Stomach (tissue), 8 donors: ENCODE measurements at regions not wholly inside any gene's neighbourhood (a gene's known extent, or its start where the extent isn't known, plus 50 kb on each side); places are given as distances from the start of the nearest gene placed in this dataset.

Experiments
- DNase-seq, 2 donors: peaks; one replicate each; pipeline versions ENCODE4 v3.0.0 to v3.0.0-alpha.2; 2013 to 2019
- H3K27ac ChIP-seq, 5 donors: fragments of 200-600 bp in 4 of 5; sonication (generic) in 4 of 5; one replicate each; pipeline ENCODE4 v1.5.1; 2013 to 2019; ENCODE audit warnings: mild to moderate bottlenecking in 1 of 5, moderate library complexity in 1 of 5
- H3K27me3 ChIP-seq, 3 donors: fragments of 200-600 bp; sonication (generic); one replicate each; pipeline ENCODE4 v1.5.1; 2017 to 2019; ENCODE audit warnings: mixed run types in 1 of 3
- H3K36me3 ChIP-seq, 4 donors: fragments of 200-600 bp; sonication (generic); 1 replicate in 3 of 4; 2 replicates in 1 of 4; pipeline ENCODE4 v1.5.1; 2016 to 2019
- H3K4me1 ChIP-seq, 4 donors: fragments of 200-600 bp; sonication (generic); one replicate each; pipeline ENCODE4 v1.5.1; 2016 to 2019
- H3K4me3 ChIP-seq, 4 donors: fragments of 200-600 bp; sonication (generic) in 3 of 4; one replicate each; pipeline ENCODE4 v1.5.1; 2016 to 2019; ENCODE audit warnings: mild to moderate bottlenecking in 1 of 4
- H3K9me3 ChIP-seq, 4 donors: fragments of 200-600 bp; sonication (generic); one replicate each; pipeline ENCODE4 v1.5.1; 2016 to 2019
- CTCF ChIP-seq, 7 experiments: fragments of 450-650 bp in 4 of 7; fragments of 200-600 bp in 3 of 7; sonication (generic) in 3 of 7; IDR thresholded peaks; one replicate each; pipeline ENCODE4 v1.5.1; 2016 to 2019; ENCODE audit warnings: antibody characterized with exemption in 7 of 7, control low read depth in 2 of 7, mild to moderate bottlenecking in 1 of 7
- EP300 ChIP-seq: sonication (generic); formaldehyde crosslinking; IDR thresholded peaks from one replicate; pipeline ENCODE4 v1.6.1; 2017; ENCODE audit warnings: antibody characterized with exemption
- POLR2A ChIP-seq, 4 donors: fragments of 450-650 bp; IDR thresholded peaks; one replicate each; pipeline ENCODE4 v1.6.1; 2016; ENCODE audit warnings: antibody characterized with exemption in 4 of 4, control low read depth in 2 of 4, mild to moderate bottlenecking in 1 of 4, moderate library complexity in 1 of 4
- POLR2AphosphoS5 ChIP-seq, 3 donors: sonication (generic); formaldehyde crosslinking; IDR thresholded peaks; one replicate each; pipeline ENCODE4 v1.6.1; 2016; ENCODE audit warnings: antibody characterized with exemption in 3 of 3
- WGBS, 5 donors: extraction: QIAGEN DNeasy Blood & Tissue Kit in 3 of 5; methylation state at CpG; one replicate each; pipeline versions ENCODE4 v1.1.5 to v1.1.7; 2013 to 2018; 5-methylcytosine and 5-hydroxymethylcytosine counted together
- intact Hi-C: fragments of 100-400 bp; cut with DNase I; formaldehyde crosslinking; loops from one replicate; pipeline ENCODE4 v1.15.1; 2023; ENCODE audit warnings: low total_unique reads
- donor health status: healthy with polysubstance abuse.
- donor health status: Bipolar disorder and iron deficiency.
- donor health status: healthy.

- Histone ChIP-seq H3K4me1 (no peaks in the 10 kb centered on the region), H3K4me3 (no peak overlapping the region), H3K27ac (no peak overlapping the region), H3K9me3 (no peaks in the 10 kb centered on the region), H3K27me3 (no peaks in the 10 kb centered on the region), H3K36me3 (no peaks in the 10 kb centered on the region)
- intact Hi-C loops, result no loop called here
- WGBS, 5 donors, result 86 to 91% (median 86%) methylated on average over 3 of the region's 3 CpGs
- no peak for TF ChIP-seq POLR2AphosphoS5 (IDR thresholded peaks at IDR 0.05)
- no peak for TF ChIP-seq CTCF (IDR thresholded peaks at IDR 0.05)
- no peak for TF ChIP-seq POLR2A (IDR thresholded peaks at IDR 0.05)
- TF ChIP-seq EP300, result no peak
- DNase-seq, result no peak
These were observed 571.7 kb downstream of the MMUT start for GRCh38 chr6:48891308-48891707.

- intact Hi-C loops, result no loop called here
- no peak for DNase-seq
- Histone ChIP-seq H3K27me3 (no peaks in the 10 kb centered on the region), H3K4me3 (no peak overlapping the region), H3K4me1 (no peaks in the 10 kb centered on the region), H3K36me3 (no peaks in the 10 kb centered on the region), H3K27ac (no peak overlapping the region), H3K9me3 (no peaks in the 10 kb centered on the region)
- TF ChIP-seq CTCF (IDR thresholded peaks at IDR 0.05) (no peak), EP300 (no peak), POLR2A (IDR thresholded peaks at IDR 0.05) (no peak), POLR2AphosphoS5 (IDR thresholded peaks at IDR 0.05) (no peak)
- 47 to 90% (median 68%) methylated on average over 2 of the region's 2 CpGs for WGBS, 5 donors
These were observed 573.6 kb downstream of the MMUT start for GRCh38 chr6:48889429-48889828.

- Histone ChIP-seq H3K27ac (no peak overlapping the region), H3K27me3 (no peaks in the 10 kb centered on the region), H3K4me3 (no peak overlapping the region), H3K36me3 (no peaks in the 10 kb centered on the region), H3K9me3 (peaks cover 0 to 6% (median 0%) of the 10 kb centered on the region in 4 donors), H3K4me1 (no peaks in the 10 kb centered on the region)
- TF ChIP-seq EP300, result no peak
- no peak for TF ChIP-seq POLR2AphosphoS5 (IDR thresholded peaks at IDR 0.05)
- TF ChIP-seq CTCF (IDR thresholded peaks at IDR 0.05), result no peak
- no peak for TF ChIP-seq POLR2A (IDR thresholded peaks at IDR 0.05)
- no peak for DNase-seq
- intact Hi-C loops, result no loop called here
These were observed 579.9 kb downstream of the MMUT start for GRCh38 chr6:48883116-48883515.

GRCh38 chr6:48881551-48881950 is 581.5 kb downstream of the MMUT start:
- DNase-seq, result no peak
- H3K4me3 ChIP-seq, result no peak overlapping the region
- H3K27me3 ChIP-seq, result no peaks in the 10 kb centered on the region
- WGBS, 5 donors, result 49 to 63% (median 56%) methylated on average over 1 of the region's 1 CpG
- no peak overlapping the region for H3K27ac ChIP-seq
- intact Hi-C loops, result no loop called here
- H3K36me3 ChIP-seq, result no peaks in the 10 kb centered on the region
- no peaks in the 10 kb centered on the region for H3K4me1 ChIP-seq
- no peak for TF ChIP-seq POLR2AphosphoS5 (IDR thresholded peaks at IDR 0.05)
- TF ChIP-seq CTCF (IDR thresholded peaks at IDR 0.05), result no peak
- TF ChIP-seq EP300, result no peak
- no peak for TF ChIP-seq POLR2A (IDR thresholded peaks at IDR 0.05)
- peaks cover 0 to 6% (median 0%) of the 10 kb centered on the region in 4 donors for H3K9me3 ChIP-seq
